BJ (cell line): ENCODE measurements at regions not wholly inside any gene's neighbourhood (a gene's known extent, or its start where the extent isn't known, plus 50 kb on each side); places are given as distances from the start of the nearest gene placed in this dataset.

Source experiments
- CTCF ChIA-PET: fragments of 350-600 bp; formaldehyde crosslinking; extraction: SDS; loops from one replicate; lab custom pipeline; 2021; ENCODE audit warnings: antibody characterized with exemption, inconsistent platforms; lab: Yijun Ruan, JAX
- POLR2A ChIA-PET: fragments of 300-600 bp; sonication (Branson Sonifier 250); formaldehyde crosslinking; extraction: SDS; loops from one replicate; lab custom pipeline; 2021; ENCODE audit warnings: antibody characterized with exemption; lab: Charles Lee
- DNase-seq: peaks from one replicate; pipeline ENCODE4 v3.0.0-alpha.2; 2011; ENCODE audit warnings: low read depth
- H3K27me3 ChIP-seq: 2 replicates; pipeline ENCODE4 v1.6.0; 2011; ENCODE audit warnings: low read length; ENCODE audit not compliant: control insufficient read depth, insufficient read depth
- H3K36me3 ChIP-seq: 2 replicates; pipeline ENCODE4 v1.5.1; 2011; ENCODE audit warnings: low read length; ENCODE audit not compliant: control insufficient read depth, insufficient read depth
- H3K4me3 ChIP-seq: 2 replicates; pipeline ENCODE4 v1.5.1; 2011; ENCODE audit warnings: low read depth, mild to moderate bottlenecking, control low read depth, low read length
- TF ChIP-seq, protein P1 (sequence below): IDR thresholded peaks from 2 replicates; pipeline ENCODE4 v1.5.1; 2011; ENCODE audit warnings: low read depth, mild to moderate bottlenecking, control low read depth, inconsistent platforms, low read length, moderate library complexity; ENCODE audit not compliant: insufficient read depth

DNA sequence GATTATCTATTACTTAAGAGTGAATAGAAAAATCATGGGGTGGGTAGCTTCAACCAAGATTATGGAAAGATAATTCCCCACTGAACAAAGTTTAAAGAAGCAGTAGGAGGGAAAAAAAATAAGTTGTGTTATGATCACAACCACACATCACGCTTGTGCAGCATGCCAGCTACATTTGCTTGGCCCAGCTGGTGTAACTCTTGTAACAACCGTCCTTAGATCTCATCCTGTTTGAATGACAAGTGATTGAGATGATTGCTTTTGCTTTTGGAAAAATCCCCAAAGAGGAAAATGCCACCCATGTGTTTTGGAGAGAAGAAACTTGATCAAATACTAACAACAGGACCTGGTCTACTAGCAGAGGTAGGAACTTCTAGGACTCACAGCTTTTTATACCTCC, 107.6 kb upstream of the KIF2A start:
- CTCF ChIA-PET, result no interaction called here
- DNase-seq, result no peak
- no peaks in the 10 kb centered on the region; the same call in 1 of the 2 replicates for H3K27me3 ChIP-seq
- POLR2A ChIA-PET, result no interaction called here
- H3K36me3 ChIP-seq, result no peaks in the 10 kb centered on the region
- TF ChIP-seq, protein P1, sequence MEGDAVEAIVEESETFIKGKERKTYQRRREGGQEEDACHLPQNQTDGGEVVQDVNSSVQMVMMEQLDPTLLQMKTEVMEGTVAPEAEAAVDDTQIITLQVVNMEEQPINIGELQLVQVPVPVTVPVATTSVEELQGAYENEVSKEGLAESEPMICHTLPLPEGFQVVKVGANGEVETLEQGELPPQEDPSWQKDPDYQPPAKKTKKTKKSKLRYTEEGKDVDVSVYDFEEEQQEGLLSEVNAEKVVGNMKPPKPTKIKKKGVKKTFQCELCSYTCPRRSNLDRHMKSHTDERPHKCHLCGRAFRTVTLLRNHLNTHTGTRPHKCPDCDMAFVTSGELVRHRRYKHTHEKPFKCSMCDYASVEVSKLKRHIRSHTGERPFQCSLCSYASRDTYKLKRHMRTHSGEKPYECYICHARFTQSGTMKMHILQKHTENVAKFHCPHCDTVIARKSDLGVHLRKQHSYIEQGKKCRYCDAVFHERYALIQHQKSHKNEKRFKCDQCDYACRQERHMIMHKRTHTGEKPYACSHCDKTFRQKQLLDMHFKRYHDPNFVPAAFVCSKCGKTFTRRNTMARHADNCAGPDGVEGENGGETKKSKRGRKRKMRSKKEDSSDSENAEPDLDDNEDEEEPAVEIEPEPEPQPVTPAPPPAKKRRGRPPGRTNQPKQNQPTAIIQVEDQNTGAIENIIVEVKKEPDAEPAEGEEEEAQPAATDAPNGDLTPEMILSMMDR, result no peak
- no peak overlapping the region for H3K4me3 ChIP-seq

DNA sequence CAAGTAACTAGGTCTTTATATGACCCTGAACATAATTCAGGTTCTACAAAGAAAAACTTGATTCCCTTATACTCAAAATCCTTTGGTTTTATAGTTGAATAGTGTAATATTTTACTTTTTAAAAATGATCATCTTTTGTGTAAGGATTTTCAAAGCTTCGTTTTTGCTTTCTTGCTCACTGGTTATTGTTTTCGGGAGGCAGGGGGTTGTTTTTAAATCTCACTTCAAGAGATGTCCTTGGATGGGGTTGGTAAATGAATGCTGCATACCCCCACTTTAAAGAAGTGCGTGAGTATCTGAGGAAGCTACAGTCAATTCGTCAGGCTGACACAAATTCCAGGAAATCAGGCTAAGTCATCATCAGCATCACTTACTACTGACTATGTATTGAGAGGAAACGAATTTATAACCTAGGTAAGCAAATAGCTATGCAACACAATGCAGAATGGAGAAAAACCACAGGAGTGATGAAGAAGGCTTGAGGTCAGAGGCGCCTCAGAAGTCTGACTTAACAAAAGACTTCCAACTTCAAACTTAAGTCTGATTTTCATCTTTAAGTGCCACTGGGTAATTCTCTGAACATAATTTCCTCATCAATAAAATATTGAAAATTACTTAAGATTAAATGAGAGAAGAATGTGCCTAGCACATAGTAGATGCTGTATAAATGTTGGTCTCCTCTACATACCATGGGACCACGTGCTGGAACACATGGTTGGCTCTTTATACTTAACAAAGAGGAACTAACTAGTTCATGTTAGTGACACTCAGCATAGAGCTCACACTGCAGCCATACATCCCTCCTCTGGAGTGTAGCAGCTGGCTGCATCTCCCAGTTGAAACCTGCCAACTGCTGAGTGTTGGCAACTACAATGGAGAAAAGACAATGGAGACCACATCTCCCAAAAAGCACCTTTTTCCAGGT, 106.0 kb upstream of the KIF2A start:
- no peak for DNase-seq
- CTCF ChIA-PET, result no interaction called here
- POLR2A ChIA-PET, result interaction anchor here (0.6 kb wide), 1 partner anchor 24 kb away, joined by 19 read pairs; no protein-coding TSS in a partner anchor
- Histone ChIP-seq H3K36me3 (no peaks in the 10 kb centered on the region), H3K27me3 (no peaks in the 10 kb centered on the region; the same call in 1 of the 2 replicates), H3K4me3 (no peak overlapping the region)
- TF ChIP-seq, protein P1, result no peak

DNA sequence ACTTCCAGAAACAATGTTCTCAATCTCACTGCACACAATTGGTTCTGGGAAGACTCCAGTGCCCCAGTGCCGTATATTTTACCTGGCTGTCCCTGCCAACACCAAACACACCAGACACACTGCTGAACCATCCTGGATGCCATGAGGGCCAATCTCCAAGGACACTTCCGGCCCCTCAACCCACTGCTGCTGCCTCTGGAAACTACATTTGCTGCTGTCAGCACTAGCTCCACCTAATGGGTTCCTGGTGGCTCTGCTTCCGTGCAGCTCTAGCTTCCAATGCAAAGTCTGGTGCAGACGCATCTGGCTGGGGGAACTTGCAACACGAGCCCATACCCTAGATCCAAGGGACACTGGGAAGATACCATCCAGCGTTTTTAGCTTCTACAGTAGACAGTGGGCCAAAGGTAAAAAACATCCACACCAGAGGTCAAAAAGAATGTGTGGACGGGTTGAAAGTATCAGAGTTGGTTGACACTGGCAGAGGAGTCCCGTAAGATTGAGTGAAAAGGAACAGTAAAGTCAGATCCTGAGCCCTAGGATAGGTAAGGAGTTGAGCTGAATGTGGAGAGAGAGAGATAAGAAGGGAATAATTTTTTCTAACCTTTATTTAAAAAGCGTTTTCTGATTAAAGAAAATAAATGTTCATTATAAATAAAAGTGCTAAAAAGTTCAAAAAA, 99.7 kb upstream of the KIF2A start:
- TF ChIP-seq, protein P1, result peak; percentile 21; the same call in 1 of the 2 replicates
- no peak for DNase-seq
- CTCF ChIA-PET, result no interaction called here

DNA sequence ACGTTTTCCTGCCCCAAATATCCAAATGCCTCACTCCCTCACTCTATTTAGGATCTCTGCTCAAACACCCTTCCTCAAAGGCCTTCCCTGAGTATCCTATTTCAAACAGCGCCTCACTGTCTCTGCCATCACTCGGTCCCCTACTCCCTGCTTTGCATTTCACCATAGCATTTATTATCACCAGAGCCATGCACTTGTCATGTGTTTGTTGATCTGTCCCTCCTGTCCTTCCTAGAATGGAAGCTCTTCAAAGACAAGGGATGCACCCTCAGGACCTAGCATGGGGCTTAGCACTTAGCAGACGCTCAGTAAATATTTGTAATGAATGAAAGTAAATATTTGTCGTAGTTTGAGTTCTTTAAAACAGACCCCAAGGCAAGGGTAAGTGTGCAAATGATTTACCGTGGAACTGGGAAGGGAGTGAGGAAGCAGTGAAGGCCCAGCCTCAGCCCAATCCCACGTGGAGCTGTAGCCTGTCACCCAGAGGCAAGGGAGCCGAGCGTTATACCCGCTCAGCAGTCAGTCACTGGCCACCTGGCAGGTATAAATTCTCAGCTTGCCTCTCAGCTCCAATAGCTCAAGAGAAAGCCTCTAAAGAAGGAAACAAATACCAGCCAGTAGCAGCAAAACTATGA, 97.7 kb upstream of the KIF2A start:
- CTCF ChIA-PET, result interaction anchor here (0.9 kb wide), 1 partner anchor 33 kb away, joined by 3 read pairs; no protein-coding TSS in a partner anchor

More for the DNA sequence above, 99.7 kb upstream of the KIF2A start:
- Histone ChIP-seq H3K36me3 (no peaks in the 10 kb centered on the region), H3K4me3 (no peak overlapping the region), H3K27me3 (no peaks in the 10 kb centered on the region)
- POLR2A ChIA-PET, result no interaction called here

More for the DNA sequence above, 97.7 kb upstream of the KIF2A start:
- no peaks in the 10 kb centered on the region for H3K36me3 ChIP-seq
- no peak overlapping the region for H3K4me3 ChIP-seq
- no peak for DNase-seq
- H3K27me3 ChIP-seq, result no peaks in the 10 kb centered on the region
- POLR2A ChIA-PET, result no interaction called here
- TF ChIP-seq, protein P1, result no peak
